ENCODE measurements at regions not wholly inside any gene's neighbourhood (a gene's known extent, or its start where the extent isn't known, plus 50 kb on each side); places are given as distances from the start of the nearest gene placed in this dataset.

- Histone ChIP-seq H3K4me1 (peaks cover 0 to 33% (median 23%) of the 10 kb centered on the region in 9 donors), H3K9me3 (no peaks in the 10 kb centered on the region), H3K27me3 (no peaks in the 10 kb centered on the region), H3K27ac (no peak overlapping the region), H3K4me3 (no peak overlapping the region), H3K36me3 (no peaks in the 10 kb centered on the region)
- ATAC-seq (no peak), DNase-seq (no peak)
- TF ChIP-seq CTCF (IDR thresholded peaks at IDR 0.05) = no peak
- 78 to 85% methylated on average over 4 of the region's 4 CpGs for WGBS, 2 donors
- intact Hi-C loops (cut with DNase I) = loop anchor here in 1 of 10 donors (2.0 kb wide), 1 partner anchor 13 kb away; no protein-coding TSS in a partner anchor
Observed at GRCh38 chr4:41487868-41488440, 50.0 kb upstream of the LIMCH1 start.
